HepG2 (cell line): ENCODE measurements at regions not wholly inside any gene's neighbourhood (a gene's known extent, or its start where the extent isn't known, plus 50 kb on each side); places are given as distances from the start of the nearest gene placed in this dataset.

Experiments
- AGO1 ChIP-seq: fragments of 200-400 bp; formaldehyde crosslinking; IDR thresholded peaks from 2 replicates; pipeline ENCODE4 v1.6.1; 2017; ENCODE audit warnings: mild to moderate bottlenecking, low read depth, low read length, moderate library complexity; ENCODE audit not compliant: poor library complexity, severe bottlenecking
- AKNA ChIP-seq: sonication (generic); formaldehyde crosslinking; IDR thresholded peaks from 2 replicates; pipeline ENCODE4 v1.4.0; 2020; ENCODE audit warnings: missing genetic modification reagents, borderline replicate concordance
- ATF1 ChIP-seq: IDR thresholded peaks from 2 replicates; pipeline ENCODE4 v1.6.1; 2016; ENCODE audit warnings: mild to moderate bottlenecking, control low read depth
- CEBPB ChIP-seq: IDR thresholded peaks from 2 replicates; pipeline ENCODE4 v1.6.1; 2011; ENCODE audit warnings: low read depth, low read length, improper control_type of control experiment, borderline replicate concordance
- FOSL1 ChIP-seq: sonication (generic); formaldehyde crosslinking; IDR thresholded peaks from 2 replicates; pipeline ENCODE4 v1.9.0; 2021; ENCODE audit warnings: missing genetic modification reagents, borderline replicate concordance
- FOXA1 ChIP-seq, 2 experiments: fragments of 450-650 bp in 1 of 2; sonication (generic) in 1 of 2; formaldehyde crosslinking in 1 of 2; IDR thresholded peaks; 2 replicates each; pipeline versions ENCODE4 v1.4.0 to v1.6.1; 2016 to 2020; ENCODE audit warnings: missing genetic modification reagents in 1 of 2
- KDM5B ChIP-seq: sonication (generic); formaldehyde crosslinking; IDR thresholded peaks from 2 replicates; pipeline ENCODE4 v1.4.0; 2020; ENCODE audit warnings: missing genetic modification reagents, mild to moderate bottlenecking, borderline replicate concordance
- MXD4 ChIP-seq: IDR thresholded peaks from 2 replicates; pipeline ENCODE4 v1.6.1; 2016; ENCODE audit warnings: mild to moderate bottlenecking, missing biosample characterization, missing genetic modification reagents
- NCOR1 ChIP-seq: fragments of 200-600 bp; sonication (generic); IDR thresholded peaks from 2 replicates; pipeline ENCODE4 v1.7.0; 2017; ENCODE audit warnings: antibody characterized with exemption, low read length, borderline replicate concordance
- NFE2L2 ChIP-seq: fragments of 150-350 bp; IDR thresholded peaks from 2 replicates; pipeline ENCODE4 v1.6.1; 2014; ENCODE audit warnings: low read length
- PCBP1 ChIP-seq: fragments of 200-400 bp; formaldehyde crosslinking; IDR thresholded peaks from 2 replicates; pipeline ENCODE4 v1.6.1; 2017; ENCODE audit warnings: mild to moderate bottlenecking, low read depth, low read length, borderline replicate concordance
- PTBP1 ChIP-seq: fragments of 200-400 bp; formaldehyde crosslinking; IDR thresholded peaks from 2 replicates; pipeline ENCODE4 v1.6.1; 2018; ENCODE audit warnings: low read length, low read depth; ENCODE audit not compliant: poor library complexity, severe bottlenecking
- SIN3B ChIP-seq: fragments of 150-350 bp; IDR thresholded peaks from 2 replicates; pipeline ENCODE4 v1.6.1; 2014; ENCODE audit warnings: low read length
- TBL1XR1 ChIP-seq: fragments of 150-350 bp; IDR thresholded peaks from 2 replicates; pipeline ENCODE4 v1.6.1; 2014; ENCODE audit warnings: borderline replicate concordance, low read length; ENCODE audit not compliant: partially characterized antibody
- THAP11 ChIP-seq: IDR thresholded peaks from 2 replicates; pipeline ENCODE4 v1.6.1; 2016; ENCODE audit warnings: missing biosample characterization, missing genetic modification reagents
- TOE1 ChIP-seq: sonication (generic); formaldehyde crosslinking; IDR thresholded peaks from 2 replicates; pipeline ENCODE4 v1.4.0; 2020; ENCODE audit warnings: mild to moderate bottlenecking, missing genetic modification reagents
- TOPORS ChIP-seq: sonication (generic); formaldehyde crosslinking; IDR thresholded peaks from 2 replicates; pipeline ENCODE4 v1.8.0; 2023; ENCODE audit warnings: mild to moderate bottlenecking, missing genetic modification reagents
- XBP1 ChIP-seq: sonication (generic); formaldehyde crosslinking; IDR thresholded peaks from 2 replicates; pipeline ENCODE4 v1.5.0; 2020; ENCODE audit warnings: missing genetic modification reagents
- ZBTB10 ChIP-seq: sonication (generic); formaldehyde crosslinking; IDR thresholded peaks from 2 replicates; pipeline ENCODE4 v1.4.0; 2020; ENCODE audit warnings: missing genetic modification reagents, borderline replicate concordance
- ZNF563 ChIP-seq: sonication (generic); formaldehyde crosslinking; IDR thresholded peaks from 2 replicates; pipeline ENCODE4 v1.8.0; 2022; ENCODE audit warnings: mild to moderate bottlenecking, moderate library complexity, missing genetic modification reagents
- ZNF569 ChIP-seq: sonication (generic); formaldehyde crosslinking; IDR thresholded peaks from 2 replicates; pipeline ENCODE4 v1.5.0; 2020; ENCODE audit warnings: mild to moderate bottlenecking, missing genetic modification reagents, moderate library complexity, borderline replicate concordance
- ZNF788 ChIP-seq: sonication (generic); formaldehyde crosslinking; IDR thresholded peaks from 2 replicates; pipeline ENCODE4 v1.5.0; 2020; ENCODE audit warnings: mild to moderate bottlenecking, missing genetic modification reagents, borderline replicate concordance
- ZSCAN30 ChIP-seq: sonication (generic); formaldehyde crosslinking; IDR thresholded peaks from 2 replicates; pipeline ENCODE4 v1.5.0; 2020; ENCODE audit warnings: mild to moderate bottlenecking, missing genetic modification reagents

GRCh38 chr20:50389808-50390684, 120.1 kb upstream of the PTPN1 start (continued):
- TF ChIP-seq ZNF563 (CRISPR knock-in tag) (no peak), TOPORS (no peak), ZNF569 (CRISPR knock-in tag) (no peak), CEBPB (no peak), ZNF788 (peak; percentile 85; the same call in 1 of the 2 replicates), PCBP1 (no peak), ZBTB10 (CRISPR knock-in tag) (peak; percentile 73; the same call in 1 of the 2 replicates), THAP11 (CRISPR knock-in tag) (peak; percentile 87), TBL1XR1 (peak; percentile 94), MXD4 (CRISPR knock-in tag) (peak; percentile 68), XBP1 (CRISPR knock-in tag) (no peak), PTBP1 (no peak), ATF1 (CRISPR knock-in tag) (peak; percentile 64; the same call in 1 of the 2 replicates), KDM5B (CRISPR knock-in tag) (peak; percentile 63), TOE1 (CRISPR knock-in tag) (no peak), FOSL1 (CRISPR knock-in tag) (peak; percentile 39; the same call in 1 of the 2 replicates), NCOR1 (peak; percentile 97; the same call in 1 of the 2 replicates), AKNA (no peak; the same call in 1 of the 2 replicates), FOXA1 (IDR thresholded peaks at IDR 0.05) (no peak), FOXA1 (CRISPR knock-in tag; IDR thresholded peaks at IDR 0.05) (peak; percentile 94), NFE2L2 (no peak), AGO1 (no peak), ZSCAN30 (CRISPR knock-in tag) (0 out of 2 replicates have a peak, but pooled peaks have one; percentile 57), SIN3B (no peak)
